Neuronal stem cell (in vitro differentiated cells): ENCODE measurements at regions not wholly inside any gene's neighbourhood (a gene's known extent, or its start where the extent isn't known, plus 50 kb on each side); places are given as distances from the start of the nearest gene placed in this dataset.

Source experiments
- DNase-seq: peaks from one replicate; pipeline ENCODE4 v3.0.0-alpha.2; 2013; ENCODE audit warnings: low spot score
- H2AFZ ChIP-seq: one replicate; pipeline ENCODE4 v1.6.1; 2013; ENCODE audit warnings: mild to moderate bottlenecking, low read length, inconsistent platforms
- H2AK5ac ChIP-seq: 2 replicates; pipeline ENCODE4 v1.6.1; 2013; ENCODE audit warnings: low read depth, mild to moderate bottlenecking, inconsistent platforms, low read length, moderate library complexity, mixed read lengths
- H2BK120ac ChIP-seq: 2 replicates; pipeline ENCODE4 v1.6.1; 2013; ENCODE audit warnings: low read depth, mild to moderate bottlenecking, inconsistent platforms, low read length, moderate library complexity, mixed read lengths
- H2BK12ac ChIP-seq: one replicate; pipeline ENCODE4 v1.6.1; 2013; ENCODE audit warnings: low read length, inconsistent platforms
- H2BK15ac ChIP-seq: 2 replicates; pipeline ENCODE4 v1.6.1; 2013; ENCODE audit warnings: mild to moderate bottlenecking, low read length, inconsistent platforms, mixed read lengths
- H2BK5ac ChIP-seq: one replicate; pipeline ENCODE4 v1.6.1; 2013; ENCODE audit warnings: inconsistent platforms, mild to moderate bottlenecking, low read length, moderate library complexity
- H3K14ac ChIP-seq: one replicate; pipeline ENCODE4 v1.6.1; 2013; ENCODE audit warnings: low read length, inconsistent platforms
- H3K18ac ChIP-seq: 2 replicates; pipeline ENCODE4 v1.6.1; 2013; ENCODE audit warnings: low read length, inconsistent platforms
- H3K23ac ChIP-seq: 2 replicates; pipeline ENCODE4 v1.6.1; 2013; ENCODE audit warnings: low read depth, mild to moderate bottlenecking, mixed read lengths, low read length, inconsistent platforms; ENCODE audit not compliant: poor library complexity
- H3K27ac ChIP-seq: replicated peaks from 3 replicates; pipeline ENCODE4 v1.5.1; 2013; ENCODE audit warnings: low read length, inconsistent platforms
- H3K27me3 ChIP-seq, 3 experiments: 2 replicates each; pipeline ENCODE4 v1.6.1; 2013; ENCODE audit warnings: low read length in 3 of 3, mild to moderate bottlenecking in 2 of 3, inconsistent platforms in 1 of 3, low read depth in 1 of 3, mixed read lengths in 1 of 3, moderate library complexity in 1 of 3; ENCODE audit not compliant: control insufficient read depth in 3 of 3, insufficient read depth in 3 of 3
- H3K36me3 ChIP-seq, 2 donors: replicated peaks in 1 of 2; 2 replicates each; pipeline ENCODE4 v1.6.1; 2013; ENCODE audit warnings: low read length in 2 of 2; ENCODE audit not compliant: control insufficient read depth in 2 of 2, insufficient read depth in 2 of 2
- H3K4ac ChIP-seq: 2 replicates; pipeline ENCODE4 v1.6.1; 2013; ENCODE audit warnings: inconsistent platforms, mild to moderate bottlenecking, low read length, moderate library complexity
- H3K4me1 ChIP-seq, 2 donors: 1 replicate in 1 of 2; 2 replicates in 1 of 2; pipeline ENCODE4 v1.6.1; 2013; ENCODE audit warnings: low read length in 2 of 2, low read depth in 1 of 2; ENCODE audit not compliant: control insufficient read depth in 2 of 2, insufficient read depth in 1 of 2
- H3K4me2 ChIP-seq: one replicate; pipeline ENCODE4 v1.6.1; 2013; ENCODE audit warnings: mild to moderate bottlenecking, low read length, inconsistent platforms; ENCODE audit not compliant: insufficient read depth, poor library complexity, severe bottlenecking
- H3K4me3 ChIP-seq, 2 donors: 2 replicates each; pipeline ENCODE4 v1.5.1; 2013; ENCODE audit warnings: low read length in 2 of 2, mild to moderate bottlenecking in 2 of 2, inconsistent platforms in 1 of 2, moderate library complexity in 1 of 2
- H3K79me1 ChIP-seq: one replicate; pipeline ENCODE4 v1.6.1; 2013; ENCODE audit warnings: low read depth, mild to moderate bottlenecking, inconsistent platforms, low read length, moderate library complexity
- H3K9ac ChIP-seq: one replicate; pipeline ENCODE4 v1.6.1; 2013; ENCODE audit warnings: mild to moderate bottlenecking, low read depth, low read length, inconsistent platforms; ENCODE audit not compliant: poor library complexity
- H3K9me3 ChIP-seq, 2 donors: replicated peaks in 1 of 2; 2 replicates each; pipeline versions ENCODE3 to v1.6.1; 2013; ENCODE audit warnings: low read length in 2 of 2, mild to moderate bottlenecking in 2 of 2, inconsistent platforms in 1 of 2, low read depth in 1 of 2, mixed read lengths in 1 of 2, moderate library complexity in 1 of 2; ENCODE audit not compliant: control insufficient read depth in 2 of 2, insufficient read depth in 1 of 2
- H4K8ac ChIP-seq: one replicate; pipeline ENCODE4 v1.6.1; 2013; ENCODE audit warnings: low read depth, mild to moderate bottlenecking, inconsistent platforms, low read length, moderate library complexity
- H4K91ac ChIP-seq: one replicate; pipeline ENCODE4 v1.6.1; 2013; ENCODE audit warnings: low read length, low read depth, mild to moderate bottlenecking, inconsistent platforms; ENCODE audit not compliant: poor library complexity
- WGBS, 2 donors: extraction: QIAGEN DNeasy Blood & Tissue Kit; methylation state at CpG; one replicate each; pipeline ENCODE4 v1.1.7; 2013; ENCODE audit warnings: missing lambda C conversion rate in 2 of 2, mixed read lengths in 1 of 2; ENCODE audit not compliant: insufficient read length in 2 of 2, insufficient replicate concordance in 1 of 2; ENCODE audit errors: extremely low coverage in 2 of 2; 5-methylcytosine and 5-hydroxymethylcytosine counted together

DNA sequence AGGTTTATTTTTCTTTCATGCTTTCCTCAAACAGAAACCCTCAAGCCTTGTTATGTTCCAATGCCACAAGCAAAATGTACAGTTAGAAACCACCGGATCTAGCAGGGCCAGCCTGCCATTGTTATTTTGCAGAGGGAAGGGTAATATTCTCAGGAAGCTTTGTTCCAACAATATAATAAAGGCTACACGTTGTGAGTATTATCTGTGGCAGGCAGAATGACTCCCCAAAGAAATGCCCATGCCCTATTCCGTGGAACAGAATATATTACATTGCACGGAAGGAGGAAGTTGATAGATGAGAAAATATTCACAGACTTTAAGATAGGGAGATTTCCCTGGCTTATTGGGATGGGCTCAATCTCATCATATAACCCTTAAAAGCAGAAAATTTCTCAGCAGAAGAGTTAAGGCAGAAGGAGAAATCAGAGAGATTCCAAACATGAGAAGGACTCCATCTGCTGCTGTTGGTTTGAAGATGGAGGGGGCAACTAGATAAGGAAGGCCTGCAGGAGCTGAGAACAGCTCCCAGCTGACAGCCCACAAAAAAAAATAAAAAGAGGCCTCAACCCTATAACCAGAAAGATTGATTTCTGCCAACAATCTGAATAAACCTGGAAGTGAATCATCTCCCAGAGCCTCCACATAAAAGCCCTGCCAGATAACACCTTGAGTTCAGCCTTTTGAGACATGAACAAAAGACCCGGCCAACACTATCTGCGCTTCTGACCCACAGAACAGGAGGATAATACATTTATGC is 466.6 kb downstream of the LPIN1 start:
- WGBS, 2 donors: no CpG with 5 or more reads among the region's 6 CpGs
- no peak overlapping the region for H3K9ac ChIP-seq
- no peaks in the 10 kb centered on the region for H3K27me3 ChIP-seq
- H2AK5ac ChIP-seq: no peak overlapping the region
- H2BK5ac ChIP-seq: no peak overlapping the region
- H4K91ac ChIP-seq: no peak overlapping the region
- H3K4ac ChIP-seq: no peak overlapping the region
- H3K23ac ChIP-seq: no peak overlapping the region
- H3K4me1 ChIP-seq: peaks cover 3 to 7% of the 10 kb centered on the region in 2 donors
- no peak overlapping the region for H3K18ac ChIP-seq
- no peak overlapping the region for H2BK12ac ChIP-seq
- no peak overlapping the region for H3K14ac ChIP-seq
- H3K27ac ChIP-seq: no peak overlapping the region
- H3K79me1 ChIP-seq: no peaks in the 10 kb centered on the region
- no peak overlapping the region for H3K4me3 ChIP-seq
- no peaks in the 10 kb centered on the region for H3K9me3 ChIP-seq
- no peak overlapping the region for H3K4me2 ChIP-seq
- no peaks in the 10 kb centered on the region for H3K36me3 ChIP-seq
- H2BK15ac ChIP-seq: no peak overlapping the region
- no peak overlapping the region for H2BK120ac ChIP-seq
- no peak overlapping the region for H4K8ac ChIP-seq
- peak overlapping the region; percentile 50 for H2AFZ ChIP-seq
- no peak for DNase-seq

DNA sequence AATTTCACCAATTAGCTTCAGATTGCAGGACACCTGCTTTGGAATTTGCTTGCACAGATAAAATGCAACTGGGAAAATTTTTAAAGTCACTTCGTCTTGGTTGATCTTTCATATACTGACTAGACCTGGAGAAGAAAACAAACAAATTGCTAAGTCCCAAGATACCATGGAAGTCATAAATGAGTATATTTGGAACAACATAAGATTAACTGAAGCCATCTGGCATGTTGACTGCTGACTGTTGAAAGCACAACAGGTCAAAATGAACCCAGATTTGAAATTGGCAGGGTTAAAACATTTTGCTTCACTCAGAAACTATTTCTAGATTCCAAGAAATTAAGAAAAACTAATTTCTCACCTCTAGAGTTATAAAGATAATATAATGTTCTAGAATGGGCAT is 470.7 kb downstream of the LPIN1 start:
- no peak overlapping the region for H3K27ac ChIP-seq

DNA sequence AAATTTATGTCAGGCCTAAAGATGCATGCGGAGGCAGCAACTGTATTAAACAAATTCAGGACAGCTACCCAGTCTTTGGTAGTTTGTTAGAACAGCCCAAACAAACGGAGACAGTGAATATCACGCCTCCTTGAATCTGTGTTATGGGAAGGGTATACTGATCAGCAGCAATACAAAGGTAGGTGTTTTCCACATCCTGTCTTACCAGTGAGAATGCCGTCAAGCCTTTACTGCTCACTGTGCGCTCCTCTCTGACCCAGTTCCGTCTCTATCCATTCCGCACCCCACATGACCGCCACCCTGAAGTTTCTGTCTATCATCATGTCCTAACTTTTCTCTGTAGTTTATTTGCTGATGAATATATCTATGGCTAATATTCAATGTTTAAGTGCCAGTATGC is 473.3 kb downstream of the LPIN1 start:
- Histone ChIP-seq H3K79me1 (no peaks in the 10 kb centered on the region), H2AFZ (peak overlapping the region; percentile 12), H3K36me3 (no peaks in the 10 kb centered on the region), H3K9me3 (peaks cover 4 to 15% of the 10 kb centered on the region in 2 donors), H3K27ac (no peak overlapping the region), H3K4ac (no peak overlapping the region), H2BK15ac (no peak overlapping the region), H3K4me1 (no peaks in the 10 kb centered on the region), H3K4me3 (no peak overlapping the region), H3K4me2 (no peak overlapping the region), H2AK5ac (no peak overlapping the region), H2BK5ac (no peak overlapping the region), H2BK120ac (no peak overlapping the region), H4K91ac (no peak overlapping the region), H3K27me3 (no peaks in the 10 kb centered on the region), H4K8ac (no peak overlapping the region), H3K9ac (no peak overlapping the region), H3K23ac (no peak overlapping the region), H2BK12ac (no peak overlapping the region), H3K14ac (no peak overlapping the region), H3K18ac (no peak overlapping the region)
- no CpG with 5 or more reads among the region's 8 CpGs for WGBS, 2 donors
- no peak for DNase-seq

More for the DNA sequence above, 470.7 kb downstream of the LPIN1 start:
- H2AFZ ChIP-seq: no peak overlapping the region
- H3K36me3 ChIP-seq: no peaks in the 10 kb centered on the region
- no peak overlapping the region for H3K23ac ChIP-seq
- no peak overlapping the region for H2BK5ac ChIP-seq
- no peak overlapping the region for H3K14ac ChIP-seq
- H3K9me3 ChIP-seq: no peaks in the 10 kb centered on the region
- DNase-seq: no peak
- no peak overlapping the region for H4K8ac ChIP-seq
- H3K4me1 ChIP-seq: peaks cover 0 to 7% of the 10 kb centered on the region in 2 donors
- no peak overlapping the region for H3K18ac ChIP-seq
- no CpG with 5 or more reads among the region's 1 CpG for WGBS, 2 donors
- H3K9ac ChIP-seq: no peak overlapping the region
- H3K27me3 ChIP-seq: no peaks in the 10 kb centered on the region
- no peak overlapping the region for H4K91ac ChIP-seq
- H2BK12ac ChIP-seq: no peak overlapping the region
- no peak overlapping the region for H2BK120ac ChIP-seq
- H2AK5ac ChIP-seq: no peak overlapping the region
- no peak overlapping the region for H3K4ac ChIP-seq
- no peaks in the 10 kb centered on the region for H3K79me1 ChIP-seq
- H3K4me3 ChIP-seq: no peak overlapping the region
- no peak overlapping the region for H3K4me2 ChIP-seq
- no peak overlapping the region for H2BK15ac ChIP-seq

- Histone ChIP-seq H3K4me2 (no peak overlapping the region), H4K8ac (no peak overlapping the region), H2AK5ac (no peak overlapping the region), H2AFZ (no peak overlapping the region), H3K14ac (no peak overlapping the region), H2BK15ac (no peak overlapping the region), H2BK5ac (no peak overlapping the region), H3K4me3 (no peak overlapping the region), H3K79me1 (no peaks in the 10 kb centered on the region), H2BK12ac (no peak overlapping the region), H3K9ac (no peak overlapping the region), H4K91ac (no peak overlapping the region), H3K9me3 (peaks cover 4 to 18% of the 10 kb centered on the region in 2 donors), H3K27ac (no peak overlapping the region), H3K27me3 (no peaks in the 10 kb centered on the region), H3K4ac (no peak overlapping the region), H3K4me1 (no peaks in the 10 kb centered on the region), H3K36me3 (no peaks in the 10 kb centered on the region), H2BK120ac (no peak overlapping the region), H3K23ac (no peak overlapping the region), H3K18ac (no peak overlapping the region)
- DNase-seq: no peak
- no CpG with 5 or more reads among the region's 2 CpGs for WGBS, 2 donors
Observed at GRCh38 chr2:12221584-12221983, 475.2 kb downstream of the LPIN1 start.
